K562 (cell line): ENCODE measurements at regions not wholly inside any gene's neighbourhood (a gene's known extent, or its start where the extent isn't known, plus 50 kb on each side); places are given as distances from the start of the nearest gene placed in this dataset.

Experiments used
- ATF1 ChIP-seq, 2 experiments: fragments of 450-650 bp in 1 of 2; IDR thresholded peaks; 2 replicates each; pipeline ENCODE4 v1.6.1; 2016; ENCODE audit warnings: missing compliant biosample characterization in 1 of 2, missing genetic modification characterization in 1 of 2
- CTCF ChIP-seq, 3 experiments: IDR thresholded peaks in 2 of 3; conservative IDR thresholded peaks in 1 of 3; 2 replicates each; pipeline ENCODE4 v1.5.1; 2011 to 2012; ENCODE audit warnings: low read length in 3 of 3, mild to moderate bottlenecking in 3 of 3, control low read depth in 2 of 3, improper control_type of control experiment in 1 of 3, inconsistent platforms in 1 of 3, low read depth in 1 of 3, mixed read lengths in 1 of 3, moderate library complexity in 1 of 3; ENCODE audit not compliant: insufficient read depth in 2 of 3
- EP300 ChIP-seq: IDR thresholded peaks from 2 replicates; pipeline ENCODE4 v1.6.1; 2012; ENCODE audit warnings: low read length, improper control_type of control experiment
- FOXJ3 ChIP-seq: sonication (generic); formaldehyde crosslinking; IDR thresholded peaks from 2 replicates; pipeline ENCODE4 v1.4.0; 2020; ENCODE audit warnings: mild to moderate bottlenecking, missing genetic modification reagents
- FOXM1 ChIP-seq, 2 experiments: fragments of 450-650 bp in 1 of 2; sonication (generic) in 1 of 2; formaldehyde crosslinking in 1 of 2; IDR thresholded peaks; 2 replicates each; pipeline versions ENCODE4 v1.6.1 to v1.9.0; 2017 to 2022; ENCODE audit warnings: low read depth in 2 of 2, mild to moderate bottlenecking in 2 of 2, missing genetic modification reagents in 1 of 2, moderate library complexity in 1 of 2
- HDAC1 ChIP-seq, 2 experiments: fragments of 450-650 bp; IDR thresholded peaks; 2 replicates each; pipeline ENCODE4 v1.6.1; 2016 to 2017; ENCODE audit warnings: inconsistent platforms in 1 of 2, mild to moderate bottlenecking in 1 of 2, moderate library complexity in 1 of 2
- JUN ChIP-seq, 2 experiments: sonication (generic) in 1 of 2; formaldehyde crosslinking in 1 of 2; IDR thresholded peaks; 2 replicates each; pipeline versions ENCODE4 v1.6.1 to v1.8.0; 2012 to 2022; ENCODE audit warnings: borderline replicate concordance in 2 of 2, mild to moderate bottlenecking in 2 of 2, improper control_type of control experiment in 1 of 2, low read depth in 1 of 2, low read length in 1 of 2, missing genetic modification reagents in 1 of 2
- NR1H2 ChIP-seq: sonication (generic); formaldehyde crosslinking; IDR thresholded peaks from 2 replicates; pipeline ENCODE4 v1.4.0; 2020; ENCODE audit warnings: mild to moderate bottlenecking, missing genetic modification reagents
- REST ChIP-seq, 2 experiments: fragments of 450-650 bp; formaldehyde crosslinking in 1 of 2; IDR thresholded peaks; 2 replicates each; pipeline versions ENCODE4 v1.4.0 to v1.6.1; 2014 to 2020; ENCODE audit warnings: mild to moderate bottlenecking in 2 of 2, borderline replicate concordance in 1 of 2, low read depth in 1 of 2
- STAT6 ChIP-seq: sonication (generic); formaldehyde crosslinking; IDR thresholded peaks from 2 replicates; pipeline ENCODE4 v1.8.1; 2023; ENCODE audit warnings: mild to moderate bottlenecking, missing genetic modification reagents
- ZNF146 ChIP-seq: IDR thresholded peaks from one replicate; pipeline ENCODE4 v1.6.1; 2018; ENCODE audit warnings: missing compliant biosample characterization; ENCODE audit not compliant: unreplicated experiment

- no peak for TF ChIP-seq HDAC1 (IDR thresholded peaks at IDR 0.05)
- TF ChIP-seq FOXJ3, result no peak
- TF ChIP-seq REST (IDR thresholded peaks at IDR 0.05; ENCODE audit: borderline replicate concordance), result no peak
- no peak for TF ChIP-seq REST (CRISPR knock-in tag; IDR thresholded peaks at IDR 0.05; ENCODE audit: low read depth)
- no peak for TF ChIP-seq EP300
- TF ChIP-seq NR1H2 (CRISPR knock-in tag), result no peak
- TF ChIP-seq CTCF (IDR thresholded peaks at IDR 0.05 in 2 of 3, conservative IDR thresholded peaks at IDR 0.05 in 1 of 3; ENCODE audit: insufficient read depth in 2 of 3, low read depth in 1 of 3, low read length in 3 of 3), result no peak
- TF ChIP-seq STAT6 (CRISPR knock-in tag), result no peak
- TF ChIP-seq ZNF146 (CRISPR knock-in tag), result no peak
- no peak for TF ChIP-seq FOXM1 (IDR thresholded peaks at IDR 0.05; ENCODE audit: low read depth)
- no peak for TF ChIP-seq FOXM1 (CRISPR knock-in tag; IDR thresholded peaks at IDR 0.05; ENCODE audit: low read depth)
- TF ChIP-seq JUN (IDR thresholded peaks at IDR 0.05; ENCODE audit: borderline replicate concordance, low read depth, low read length), result no peak
- TF ChIP-seq JUN (CRISPR knock-in tag; IDR thresholded peaks at IDR 0.05; ENCODE audit: borderline replicate concordance), result no peak
- TF ChIP-seq ATF1 (CRISPR knock-in tag; IDR thresholded peaks at IDR 0.05), result no peak
- no peak for TF ChIP-seq ATF1 (tag; IDR thresholded peaks at IDR 0.05)
Measured at GRCh38 chr17:13288248-13288647, 270.4 kb upstream of the ELAC2 start.
